Activated CD8-positive, alpha-beta memory T cell treated with anti-CD3 and anti-CD28 coated beads, Interleukin-2, amount 50 U/mL, for 1 hour (primary cell): ENCODE measurements at regions not wholly inside any gene's neighbourhood (a gene's known extent, or its start where the extent isn't known, plus 50 kb on each side); places are given as distances from the start of the nearest gene placed in this dataset.

Experiments used
- DNase-seq: peaks from one replicate; pipeline ENCODE4 v3.0.0-alpha.2; 2020; ENCODE audit errors: extremely low read depth

DNA sequence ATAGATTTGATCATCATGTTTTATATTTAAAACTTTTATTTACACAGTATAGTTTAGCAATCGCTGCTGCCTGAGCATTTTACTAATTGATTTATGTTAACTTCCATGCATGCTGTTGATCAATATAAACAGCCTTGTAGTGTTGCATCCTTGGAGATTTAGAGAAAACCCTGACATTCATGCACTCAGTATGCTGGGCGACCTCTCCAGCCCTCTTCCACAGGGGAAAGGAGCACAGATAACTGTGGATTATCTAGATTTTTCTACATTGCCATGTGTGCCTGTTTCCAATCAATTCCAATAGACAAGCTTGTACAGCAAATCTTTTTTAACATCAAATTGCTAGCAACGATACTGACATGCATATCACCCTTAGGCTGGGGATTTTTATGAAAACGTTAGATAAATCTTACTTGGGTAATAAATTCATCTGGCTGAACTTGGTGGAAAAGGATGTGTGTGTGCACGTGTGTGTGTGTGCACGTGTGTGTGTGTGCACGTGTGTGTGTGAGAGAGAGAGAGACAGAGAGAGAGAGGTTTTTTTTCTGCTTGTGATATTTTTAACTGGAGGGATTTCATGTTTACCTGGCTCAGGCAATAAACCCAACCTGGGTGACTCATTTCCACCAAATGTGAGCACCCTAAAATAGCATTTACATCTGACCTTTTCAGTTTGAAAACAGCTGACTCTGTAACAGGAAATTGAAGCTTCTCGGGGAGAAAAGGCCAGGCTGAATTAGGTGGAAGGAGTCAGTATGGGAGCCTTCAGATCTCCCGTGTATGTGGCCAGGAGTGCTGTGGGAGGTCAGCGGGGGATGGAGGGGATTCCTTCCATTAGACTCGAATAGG is 339.8 kb downstream of the PRDM2 start:
- DNase-seq, result no peak

DNA sequence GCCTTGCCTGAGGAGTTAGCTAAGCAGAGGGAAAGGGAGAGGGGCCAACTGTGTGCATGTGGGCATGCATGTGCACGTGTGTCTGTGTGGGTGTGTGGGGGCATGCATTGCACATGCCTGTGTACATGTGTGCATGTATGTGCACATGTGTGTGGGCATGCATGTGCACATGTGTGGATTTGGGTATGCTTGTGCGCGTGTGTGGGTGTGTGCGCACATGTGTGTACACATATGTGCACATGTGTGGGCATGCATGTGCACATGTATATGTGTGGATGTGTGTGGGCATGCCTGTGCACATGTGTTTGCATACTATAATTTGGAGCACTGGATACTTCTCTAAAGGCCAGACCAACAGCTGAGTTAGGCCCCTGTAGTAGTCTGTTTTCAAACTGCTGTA is 350.0 kb downstream of the PRDM2 start:
- no peak for DNase-seq

DNA sequence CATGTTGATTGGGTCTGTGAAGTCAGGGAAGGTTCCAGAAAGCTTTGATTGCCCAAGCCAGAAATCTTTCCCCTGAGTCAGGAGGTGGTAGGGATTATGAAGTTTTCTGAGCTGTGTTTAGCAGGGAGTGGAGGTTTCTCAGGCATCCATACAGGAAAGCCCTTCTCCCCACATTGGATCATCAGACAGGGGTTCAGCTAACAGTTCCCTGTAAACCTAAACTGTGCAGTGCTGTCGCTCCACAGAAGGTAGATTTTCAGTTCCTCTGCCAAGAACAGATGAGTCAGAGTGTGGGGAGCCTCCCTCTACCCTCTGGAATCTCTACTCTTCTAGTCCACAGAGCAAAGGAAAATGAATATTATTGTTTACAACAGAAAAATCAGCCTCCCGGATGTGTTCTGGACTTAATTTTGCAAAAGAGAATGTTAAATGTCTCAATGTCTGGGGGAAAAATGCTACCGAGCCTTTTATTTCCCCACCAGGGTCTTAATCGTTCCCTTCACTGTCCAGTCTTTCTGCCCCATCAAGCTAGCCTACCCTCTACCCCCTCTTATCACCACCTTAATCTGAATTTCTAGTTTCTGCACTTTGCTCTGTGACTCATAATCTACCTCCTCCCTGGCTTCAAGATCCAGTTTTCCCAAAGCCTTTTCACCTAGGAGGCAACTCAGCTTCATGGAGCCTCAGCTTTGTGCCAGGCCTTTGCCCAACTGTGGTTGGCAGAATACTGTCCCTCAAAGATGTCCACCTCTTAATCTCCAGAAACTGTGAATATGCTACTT is 355.6 kb downstream of the PRDM2 start:
- no peak for DNase-seq

DNA sequence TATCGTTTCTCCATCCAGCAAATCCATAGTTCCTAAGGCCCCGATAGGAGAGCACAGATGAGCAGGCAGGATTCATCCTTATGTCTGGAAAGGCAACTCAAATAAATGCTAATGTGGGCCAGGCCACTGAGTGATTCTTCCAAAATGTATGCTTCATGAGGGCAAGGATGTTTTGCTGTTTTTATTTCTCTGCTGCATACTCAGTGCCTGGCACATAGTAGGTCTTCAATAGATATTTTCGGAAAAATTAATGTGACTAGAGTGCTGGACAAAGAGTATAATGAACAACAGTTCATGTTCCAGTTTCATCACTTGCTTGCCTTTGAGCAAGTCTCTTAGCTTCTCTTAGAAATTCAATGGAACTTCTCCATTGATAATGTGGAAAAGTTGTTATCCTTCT is 357.7 kb downstream of the PRDM2 start:
- no peak for DNase-seq

DNA sequence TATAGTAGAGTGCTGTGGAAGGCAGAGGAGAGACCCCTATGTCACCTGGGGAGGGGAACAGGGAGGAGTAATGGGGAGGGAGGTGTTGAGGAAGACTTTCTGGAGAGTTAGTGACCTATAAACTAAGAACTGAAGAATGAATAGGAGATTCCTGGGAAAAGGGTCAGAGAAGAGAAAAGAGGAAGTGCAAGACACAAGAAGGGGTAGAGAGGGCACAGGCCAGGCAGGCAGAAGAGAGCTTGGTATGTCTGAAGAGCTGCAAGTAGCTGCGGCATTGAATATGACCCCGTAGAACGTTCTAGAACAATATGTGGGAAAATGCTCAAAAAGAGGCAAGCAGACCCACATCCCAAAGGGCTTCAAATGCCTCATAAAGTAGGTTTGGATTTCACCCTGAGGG is 361.2 kb downstream of the PRDM2 start:
- DNase-seq, result no peak

DNA sequence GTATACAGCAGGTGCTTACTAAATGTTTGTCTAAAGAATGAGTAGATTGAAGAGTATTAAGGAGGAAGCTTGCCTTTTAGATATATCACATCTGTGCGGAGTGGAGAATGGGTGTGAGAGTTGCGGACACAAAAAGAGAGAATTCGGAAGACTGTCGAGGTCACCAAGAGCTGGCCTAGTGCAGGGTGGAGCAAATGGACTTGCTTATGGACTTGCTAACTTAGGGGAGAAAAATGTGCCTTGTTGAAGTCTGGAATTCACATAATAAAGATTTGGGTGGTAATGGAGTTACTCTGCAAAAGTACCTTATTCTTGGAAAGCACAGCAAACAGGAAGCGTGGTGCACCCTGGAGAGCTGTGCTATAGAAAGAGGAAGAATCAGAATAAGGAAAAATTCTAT is 361.7 kb downstream of the PRDM2 start:
- DNase-seq, result no peak

DNA sequence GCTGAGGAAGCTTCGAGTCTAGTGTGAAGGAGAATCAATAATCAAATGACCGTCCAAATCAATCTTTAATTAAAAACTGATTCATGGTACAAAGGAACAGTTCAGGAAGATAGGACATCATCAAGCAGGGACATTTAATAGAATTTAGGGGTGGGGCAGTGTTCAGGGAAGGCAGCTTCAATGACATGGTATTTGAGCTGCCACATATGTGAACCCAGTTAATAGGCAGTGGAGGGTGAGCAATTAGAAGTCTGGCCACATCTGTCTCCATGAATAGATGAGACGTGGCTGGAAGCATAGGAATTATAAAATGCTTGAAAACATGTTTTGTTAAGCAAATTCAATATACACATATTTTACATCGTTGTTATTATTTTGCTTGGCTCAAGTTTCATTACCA is 362.7 kb downstream of the PRDM2 start:
- no peak for DNase-seq

DNA sequence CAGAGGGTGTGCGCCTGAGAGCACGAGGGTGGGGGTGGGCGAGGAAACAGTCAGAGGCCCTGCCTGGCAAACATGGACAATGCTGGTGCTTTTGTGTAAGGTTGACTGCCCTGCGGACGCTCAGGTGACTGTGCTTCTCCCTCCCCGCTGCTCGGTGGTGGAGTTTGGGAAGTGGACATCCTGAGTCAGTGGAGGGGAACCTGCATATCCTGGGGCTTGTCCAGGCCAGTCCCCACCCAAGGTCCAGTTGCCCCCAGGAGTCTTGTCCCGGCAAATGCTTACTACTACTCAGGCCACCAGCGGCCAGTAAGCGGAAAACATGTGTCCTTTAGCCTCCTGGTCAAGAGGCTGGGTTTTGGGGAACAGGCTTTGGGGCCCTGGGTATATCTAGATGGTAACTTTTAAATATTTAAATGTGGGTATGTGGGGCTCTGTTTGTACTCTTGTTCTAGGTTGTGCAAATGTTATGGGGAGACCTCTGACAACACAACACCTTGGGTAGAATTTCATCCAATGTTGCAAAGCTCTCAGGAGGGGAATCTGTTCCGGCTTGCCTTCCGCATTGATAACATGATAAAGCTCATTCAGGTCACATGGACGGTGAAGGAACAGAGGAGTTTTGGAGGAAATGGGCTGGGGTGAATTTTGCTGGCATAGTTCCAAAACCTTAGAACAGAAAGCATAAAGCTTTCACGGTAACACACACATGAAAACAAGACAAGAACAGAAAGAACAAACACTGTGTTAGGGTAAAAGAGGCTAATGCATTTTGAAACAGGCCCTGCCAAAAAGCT is 364.9 kb downstream of the PRDM2 start:
- DNase-seq, result no peak

DNA sequence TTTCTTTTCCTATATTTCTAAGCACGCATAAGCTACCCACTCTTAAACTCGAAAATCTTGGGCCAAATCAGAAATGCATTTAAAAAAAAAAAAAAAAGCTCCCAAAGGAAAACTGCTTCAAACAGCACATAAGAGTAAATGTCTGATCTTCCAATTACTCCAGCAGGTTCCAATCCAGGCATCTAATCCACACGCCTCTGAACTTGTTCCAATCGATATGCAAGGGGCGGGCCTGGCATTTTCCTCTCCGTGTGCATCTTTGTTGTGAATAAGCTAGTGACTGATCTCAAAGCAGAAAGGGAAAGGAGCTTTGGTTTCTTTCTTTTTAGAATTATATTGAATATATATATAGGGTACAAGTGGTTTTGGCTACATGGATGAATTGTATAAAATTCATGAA is 365.5 kb downstream of the PRDM2 start:
- DNase-seq, result no peak

DNA sequence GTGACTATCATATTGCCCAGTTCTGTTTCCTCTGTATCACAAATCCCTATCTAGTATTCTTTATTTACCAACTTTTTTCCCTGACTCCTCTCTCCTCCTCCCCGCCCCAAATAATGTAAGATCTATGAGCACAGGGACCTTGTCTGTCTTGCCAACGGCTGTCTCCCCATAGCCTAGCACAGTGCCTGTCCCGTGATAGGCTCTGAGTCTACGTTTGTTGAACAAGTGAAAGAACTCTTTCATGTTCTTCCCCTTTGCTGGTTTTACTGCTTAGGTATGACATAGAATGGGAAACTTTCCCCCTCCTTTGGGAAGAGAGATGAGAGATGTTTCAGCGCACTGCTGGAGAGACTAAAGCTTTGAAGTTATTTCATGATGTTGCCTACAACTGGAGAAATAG is 367.0 kb downstream of the PRDM2 start:
- DNase-seq, result no peak

DNA sequence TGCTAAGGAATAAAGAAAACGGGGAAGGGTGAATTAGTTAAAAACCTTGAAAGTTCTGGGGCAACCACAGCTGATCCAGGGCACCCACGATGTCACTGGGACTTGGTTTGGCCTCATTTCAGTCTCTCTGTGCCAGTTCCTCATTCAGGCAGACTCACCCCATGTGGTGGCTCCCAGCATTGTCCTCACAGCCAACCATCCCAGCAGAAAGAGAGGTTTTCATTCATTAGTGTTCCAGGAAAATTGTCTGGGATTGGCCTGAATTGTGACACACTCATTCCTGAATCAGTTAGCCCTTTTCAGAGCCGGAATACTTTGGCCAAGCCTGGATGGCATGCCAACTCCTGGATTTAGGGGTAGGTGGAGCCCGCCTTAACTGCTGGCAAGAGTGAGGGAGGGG is 367.7 kb downstream of the PRDM2 start:
- DNase-seq, result no peak

DNA sequence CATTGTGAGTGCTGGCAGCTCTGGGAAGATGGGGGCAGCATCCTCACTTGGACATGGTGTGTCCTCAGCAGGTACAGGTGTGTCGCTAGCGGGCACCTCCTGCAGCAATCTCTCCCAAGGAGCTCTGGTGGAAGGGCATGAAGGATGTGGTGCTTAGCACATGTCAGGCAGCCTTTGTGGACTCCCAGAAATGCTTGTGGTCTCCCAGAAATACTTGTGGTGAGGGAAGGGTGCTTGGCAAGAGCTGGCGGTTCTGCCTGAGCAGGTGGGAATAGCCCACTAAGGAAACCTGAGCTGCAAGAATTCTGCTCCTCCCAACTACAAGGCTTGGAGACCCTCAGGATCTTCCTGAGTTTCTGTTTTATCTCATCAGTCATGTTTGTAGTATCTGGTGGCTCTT is 371.6 kb downstream of the PRDM2 start:
- no peak for DNase-seq

DNA sequence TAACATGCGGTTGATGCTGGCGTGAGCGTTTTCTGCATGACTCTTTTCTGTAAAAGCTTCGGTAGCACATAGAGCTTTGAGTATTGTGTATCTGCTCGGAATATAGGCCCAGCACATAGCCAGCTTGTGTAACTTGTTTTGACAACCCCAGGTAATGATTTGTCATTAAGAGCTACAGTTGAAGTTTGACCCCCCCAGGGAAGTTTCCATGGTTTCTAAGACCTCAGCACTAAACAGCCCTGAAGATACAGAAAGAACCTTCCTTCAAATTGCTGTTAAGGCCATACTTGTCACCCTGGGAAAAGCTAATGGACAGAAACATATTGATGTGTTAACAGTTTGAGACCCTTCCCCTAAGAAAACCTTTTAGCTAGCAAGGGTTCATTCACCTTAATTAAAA is 380.7 kb downstream of the PRDM2 start:
- no peak for DNase-seq

DNA sequence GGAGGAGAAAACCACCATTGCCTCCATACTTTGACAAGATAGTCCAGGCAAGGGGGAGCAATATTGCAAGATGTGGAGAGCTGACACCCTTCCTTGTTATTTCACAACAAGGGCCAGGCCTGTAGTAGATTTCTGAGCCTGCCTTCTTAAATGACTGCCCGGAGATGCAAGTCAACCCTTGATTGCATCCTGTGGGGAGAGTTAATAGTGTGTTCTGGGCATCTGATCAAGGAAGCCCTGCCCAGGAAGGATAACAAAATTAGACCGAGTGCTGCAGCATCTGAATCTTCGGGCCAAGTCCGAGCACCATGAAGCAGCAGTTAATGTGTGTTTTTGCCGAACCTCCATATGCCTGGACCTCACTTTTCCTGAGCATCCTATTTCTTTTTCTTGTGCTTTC is 382.3 kb downstream of the PRDM2 start:
- DNase-seq, result no peak

DNA sequence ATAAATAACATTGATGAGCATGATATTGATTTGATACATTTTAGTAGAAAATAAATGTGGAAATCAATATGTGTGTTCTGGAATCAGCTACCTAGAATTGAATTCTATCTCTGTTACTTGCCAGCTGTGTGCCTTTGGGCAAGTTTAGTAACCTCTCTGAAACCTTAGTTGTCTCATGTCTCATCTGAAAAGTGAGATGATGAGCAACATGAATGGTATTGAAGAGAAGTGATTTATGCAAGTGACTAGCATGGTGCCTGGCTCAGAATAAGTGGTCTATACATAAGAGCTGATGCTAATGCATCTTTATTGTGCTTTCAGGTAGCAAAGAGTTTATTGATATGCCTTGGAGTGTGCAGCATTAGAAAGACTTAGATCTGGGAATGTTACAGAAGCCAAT is 383.3 kb downstream of the PRDM2 start:
- DNase-seq, result no peak

DNA sequence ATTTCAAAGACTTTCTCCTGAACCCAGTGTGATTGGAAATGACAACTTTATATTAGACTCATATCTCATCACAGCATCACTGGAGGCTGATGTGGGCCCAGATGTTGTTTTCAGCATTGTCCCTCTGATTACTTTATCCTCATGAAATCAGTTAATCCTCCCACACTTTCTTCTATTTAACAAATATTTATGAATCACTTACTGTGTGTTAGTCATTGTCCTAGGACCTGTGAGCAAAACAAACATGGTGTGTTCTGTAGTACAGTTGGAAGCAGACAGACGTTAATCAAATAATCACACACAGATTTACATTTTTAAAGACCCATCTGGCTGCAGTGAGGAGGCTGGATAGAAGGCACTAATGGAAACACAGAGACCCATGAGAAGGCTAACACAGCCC is 383.7 kb downstream of the PRDM2 start:
- DNase-seq, result no peak

DNA sequence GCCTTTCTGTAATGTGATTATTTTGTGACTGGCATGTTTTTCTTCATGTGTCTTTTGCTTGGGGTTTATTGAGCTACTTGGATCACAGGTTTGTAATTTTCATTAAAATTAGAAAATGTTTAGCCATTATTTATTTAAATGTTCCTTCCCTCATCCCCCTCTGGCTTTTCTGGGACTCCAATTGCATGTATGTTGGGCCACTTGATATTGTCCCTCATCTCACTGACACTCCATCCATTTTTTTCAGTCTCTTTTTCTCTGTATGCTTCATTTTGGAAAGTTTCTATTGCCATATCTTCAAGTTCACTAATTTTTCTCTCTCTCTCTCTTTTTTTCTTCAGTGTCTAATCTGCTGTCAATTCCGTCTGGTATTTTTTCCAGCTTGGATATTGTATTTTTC is 390.1 kb downstream of the PRDM2 start:
- DNase-seq, result no peak

DNA sequence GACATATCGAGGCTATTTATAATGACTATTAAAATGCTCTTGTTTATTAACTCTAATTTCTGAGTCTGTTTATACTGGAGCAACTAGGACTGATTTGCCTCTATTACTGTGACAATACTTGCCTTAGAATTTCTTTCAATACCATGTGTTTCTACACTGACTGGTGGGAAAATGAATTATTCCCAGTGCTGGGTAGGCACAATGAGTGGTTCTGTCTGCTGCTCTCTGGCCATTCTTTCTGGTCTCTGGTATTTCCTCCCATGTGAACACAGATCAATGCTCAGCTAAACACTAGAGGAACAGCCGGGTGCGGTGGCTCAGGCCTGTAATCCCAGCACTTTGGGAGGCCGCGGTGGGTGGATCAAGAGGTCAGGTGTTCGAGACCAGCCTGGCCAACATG is 390.5 kb downstream of the PRDM2 start:
- DNase-seq, result no peak

DNA sequence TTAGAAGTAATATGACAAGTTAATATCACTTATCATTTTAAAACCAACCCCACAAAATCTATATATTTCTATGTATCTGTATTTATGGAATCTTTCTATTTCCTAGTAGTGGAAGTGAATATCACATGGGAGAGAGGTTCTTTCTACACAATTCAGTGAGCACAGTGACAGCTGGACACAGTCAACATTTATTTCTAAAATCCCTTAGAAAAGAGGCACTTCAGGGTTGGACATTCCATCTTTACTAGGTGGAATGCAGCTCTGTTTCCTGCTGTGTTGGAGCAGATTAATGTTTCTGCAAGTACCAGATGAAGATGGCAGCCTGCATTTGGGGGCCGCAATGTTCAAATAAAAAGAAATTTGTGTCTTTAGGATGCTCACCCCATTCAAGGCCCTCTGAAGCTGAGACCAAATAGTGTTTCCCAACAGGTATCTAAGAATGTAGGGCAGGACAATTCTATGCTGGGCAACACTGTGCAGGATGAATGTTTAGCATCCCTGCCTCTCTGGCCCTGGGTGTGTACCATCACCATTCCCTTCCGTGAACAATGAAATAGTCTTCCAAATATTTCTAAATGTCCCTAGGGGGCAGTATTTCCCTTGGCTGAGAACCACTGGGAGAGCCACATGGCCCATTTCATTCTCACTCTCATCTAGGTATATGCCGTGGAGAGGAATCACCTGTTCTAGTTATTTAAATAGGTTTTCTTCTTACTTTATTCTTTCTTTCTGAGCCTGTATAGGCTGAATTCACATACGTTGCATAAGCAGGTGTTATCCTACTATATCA is 394.8 kb downstream of the PRDM2 start:
- no peak for DNase-seq

DNA sequence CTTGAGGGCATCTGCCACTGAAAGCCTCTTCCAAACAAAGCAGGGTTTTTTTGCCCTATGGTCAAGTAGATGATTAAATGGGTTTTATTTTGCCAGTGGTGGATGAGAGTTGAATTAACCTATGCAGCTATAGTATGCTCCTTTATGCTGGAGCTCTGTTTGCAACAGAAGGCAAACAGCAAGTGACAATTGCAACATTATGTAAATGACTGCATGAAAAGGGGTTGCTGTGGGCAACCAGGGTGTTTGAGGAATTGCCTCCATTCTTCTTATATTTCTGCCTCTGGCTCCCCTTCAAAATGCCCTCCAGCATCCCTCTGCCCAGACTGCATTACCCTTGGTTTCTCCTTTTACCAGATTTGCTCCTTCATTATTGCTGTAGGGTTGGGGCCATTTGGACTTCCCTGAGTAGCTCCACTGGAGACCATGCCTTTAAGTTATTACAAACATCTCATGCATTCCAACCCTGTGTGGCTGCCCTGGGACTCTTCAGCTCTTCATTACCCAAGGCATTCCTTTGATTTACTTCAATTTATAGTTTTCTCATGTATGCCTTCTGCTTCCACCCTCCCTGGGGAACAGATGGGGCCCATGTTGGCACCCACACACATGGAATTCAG is 398.4 kb downstream of the PRDM2 start:
- DNase-seq, result no peak

DNA sequence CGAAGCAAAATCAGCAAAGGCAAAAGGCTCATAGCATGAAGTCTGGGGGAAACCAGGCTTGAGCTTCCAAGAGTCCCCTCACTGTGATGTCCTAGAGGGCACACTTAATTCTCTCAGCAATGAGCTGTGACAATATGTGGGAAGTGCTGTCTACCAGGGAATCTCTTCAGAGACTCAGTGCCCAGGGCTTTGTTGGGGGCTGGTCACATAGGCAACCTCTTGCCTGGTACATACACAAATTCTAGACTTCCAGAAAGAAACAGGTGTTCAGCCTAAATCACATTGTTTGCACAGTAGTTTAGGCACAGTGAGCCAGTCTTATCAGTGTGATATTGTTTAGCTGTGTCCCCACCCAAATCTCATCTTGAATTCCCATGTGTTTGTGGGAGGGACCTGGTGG is 400.5 kb downstream of the PRDM2 start:
- DNase-seq, result no peak
